HEK293 (cell line): ENCODE measurements at regions not wholly inside any gene's neighbourhood (a gene's known extent, or its start where the extent isn't known, plus 50 kb on each side); places are given as distances from the start of the nearest gene placed in this dataset.
"Not testable (repeated sequence)": the region's sequence is repeated elsewhere in the genome, so short reads cannot be mapped to it uniquely, and the experiment has no call there.

Source experiments
- EGR2 ChIP-seq: fragments of 450-650 bp; formaldehyde crosslinking; IDR thresholded peaks from 2 replicates; pipeline ENCODE4 v1.5.1; 2016; ENCODE audit warnings: low read depth, missing biosample characterization, missing genetic modification characterization
- GLIS2 ChIP-seq: fragments of 450-650 bp; formaldehyde crosslinking; IDR thresholded peaks from 2 replicates; pipeline ENCODE4 v1.5.1; 2016; ENCODE audit warnings: missing biosample characterization, missing genetic modification characterization
- SCRT2 ChIP-seq: fragments of 450-650 bp; formaldehyde crosslinking; IDR thresholded peaks from 2 replicates; pipeline ENCODE4 v1.5.1; 2016; ENCODE audit warnings: missing biosample characterization, missing genetic modification characterization
- ZNF24 ChIP-seq: fragments of 450-650 bp; formaldehyde crosslinking; IDR thresholded peaks from 2 replicates; pipeline ENCODE4 v1.5.1; 2016; ENCODE audit warnings: missing biosample characterization, missing genetic modification characterization
- ZNF311 ChIP-seq: fragments of 450-650 bp; formaldehyde crosslinking; IDR thresholded peaks from 2 replicates; pipeline ENCODE4 v1.5.1; 2017; ENCODE audit warnings: missing biosample characterization, missing genetic modification characterization, borderline replicate concordance
- ZNF670 ChIP-seq: fragments of 450-650 bp; formaldehyde crosslinking; IDR thresholded peaks from 2 replicates; pipeline ENCODE4 v1.5.1; 2016; ENCODE audit warnings: missing biosample characterization, missing genetic modification characterization, low read depth
- ZNF776 ChIP-seq: fragments of 450-650 bp; formaldehyde crosslinking; IDR thresholded peaks from 2 replicates; pipeline ENCODE4 v1.5.0; 2017; ENCODE audit warnings: missing biosample characterization, missing genetic modification characterization, borderline replicate concordance
- TF ChIP-seq, protein P1 (sequence below): fragments of 450-650 bp; formaldehyde crosslinking; IDR thresholded peaks from 2 replicates; pipeline ENCODE4 v1.5.1; 2016; ENCODE audit warnings: missing biosample characterization, missing genetic modification characterization
- TF ChIP-seq, protein P2 (sequence below): fragments of 450-650 bp; formaldehyde crosslinking; IDR thresholded peaks from 2 replicates; pipeline ENCODE4 v1.5.1; 2017; ENCODE audit warnings: missing biosample characterization, missing genetic modification characterization
- TF ChIP-seq, protein P3 (sequence below): fragments of 450-650 bp; formaldehyde crosslinking; IDR thresholded peaks from 2 replicates; pipeline ENCODE4 v1.5.1; 2016; ENCODE audit warnings: missing biosample characterization, missing genetic modification characterization

DNA sequence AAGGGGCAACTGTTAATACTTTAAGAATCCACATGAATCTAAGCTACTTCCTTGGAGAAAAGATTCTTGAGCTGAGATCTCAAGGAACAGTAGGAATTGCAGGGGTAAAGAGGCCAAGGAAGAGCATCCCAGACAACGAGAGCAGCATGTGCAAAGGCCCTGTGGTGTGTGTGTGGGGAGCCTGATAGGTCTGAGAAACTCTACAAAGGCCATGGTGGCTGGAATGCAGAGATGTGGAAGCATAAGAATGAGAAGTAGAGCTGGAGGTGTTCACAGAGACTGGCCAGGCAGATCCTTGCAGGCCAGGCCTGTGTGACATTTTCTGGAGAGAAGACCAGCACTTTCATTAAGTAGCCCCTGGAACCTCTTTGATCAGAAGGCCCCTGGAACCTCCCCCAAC is 105.8 kb upstream of the GRK3 start:
- TF ChIP-seq, protein P1, sequence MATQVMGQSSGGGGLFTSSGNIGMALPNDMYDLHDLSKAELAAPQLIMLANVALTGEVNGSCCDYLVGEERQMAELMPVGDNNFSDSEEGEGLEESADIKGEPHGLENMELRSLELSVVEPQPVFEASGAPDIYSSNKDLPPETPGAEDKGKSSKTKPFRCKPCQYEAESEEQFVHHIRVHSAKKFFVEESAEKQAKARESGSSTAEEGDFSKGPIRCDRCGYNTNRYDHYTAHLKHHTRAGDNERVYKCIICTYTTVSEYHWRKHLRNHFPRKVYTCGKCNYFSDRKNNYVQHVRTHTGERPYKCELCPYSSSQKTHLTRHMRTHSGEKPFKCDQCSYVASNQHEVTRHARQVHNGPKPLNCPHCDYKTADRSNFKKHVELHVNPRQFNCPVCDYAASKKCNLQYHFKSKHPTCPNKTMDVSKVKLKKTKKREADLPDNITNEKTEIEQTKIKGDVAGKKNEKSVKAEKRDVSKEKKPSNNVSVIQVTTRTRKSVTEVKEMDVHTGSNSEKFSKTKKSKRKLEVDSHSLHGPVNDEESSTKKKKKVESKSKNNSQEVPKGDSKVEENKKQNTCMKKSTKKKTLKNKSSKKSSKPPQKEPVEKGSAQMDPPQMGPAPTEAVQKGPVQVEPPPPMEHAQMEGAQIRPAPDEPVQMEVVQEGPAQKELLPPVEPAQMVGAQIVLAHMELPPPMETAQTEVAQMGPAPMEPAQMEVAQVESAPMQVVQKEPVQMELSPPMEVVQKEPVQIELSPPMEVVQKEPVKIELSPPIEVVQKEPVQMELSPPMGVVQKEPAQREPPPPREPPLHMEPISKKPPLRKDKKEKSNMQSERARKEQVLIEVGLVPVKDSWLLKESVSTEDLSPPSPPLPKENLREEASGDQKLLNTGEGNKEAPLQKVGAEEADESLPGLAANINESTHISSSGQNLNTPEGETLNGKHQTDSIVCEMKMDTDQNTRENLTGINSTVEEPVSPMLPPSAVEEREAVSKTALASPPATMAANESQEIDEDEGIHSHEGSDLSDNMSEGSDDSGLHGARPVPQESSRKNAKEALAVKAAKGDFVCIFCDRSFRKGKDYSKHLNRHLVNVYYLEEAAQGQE (tag by site-specific recombination), result not testable (repeated sequence)
- TF ChIP-seq, protein P2, sequence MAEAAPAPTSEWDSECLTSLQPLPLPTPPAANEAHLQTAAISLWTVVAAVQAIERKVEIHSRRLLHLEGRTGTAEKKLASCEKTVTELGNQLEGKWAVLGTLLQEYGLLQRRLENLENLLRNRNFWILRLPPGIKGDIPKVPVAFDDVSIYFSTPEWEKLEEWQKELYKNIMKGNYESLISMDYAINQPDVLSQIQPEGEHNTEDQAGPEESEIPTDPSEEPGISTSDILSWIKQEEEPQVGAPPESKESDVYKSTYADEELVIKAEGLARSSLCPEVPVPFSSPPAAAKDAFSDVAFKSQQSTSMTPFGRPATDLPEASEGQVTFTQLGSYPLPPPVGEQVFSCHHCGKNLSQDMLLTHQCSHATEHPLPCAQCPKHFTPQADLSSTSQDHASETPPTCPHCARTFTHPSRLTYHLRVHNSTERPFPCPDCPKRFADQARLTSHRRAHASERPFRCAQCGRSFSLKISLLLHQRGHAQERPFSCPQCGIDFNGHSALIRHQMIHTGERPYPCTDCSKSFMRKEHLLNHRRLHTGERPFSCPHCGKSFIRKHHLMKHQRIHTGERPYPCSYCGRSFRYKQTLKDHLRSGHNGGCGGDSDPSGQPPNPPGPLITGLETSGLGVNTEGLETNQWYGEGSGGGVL (tag by site-specific recombination), result not testable (repeated sequence)
- not testable (repeated sequence) for TF ChIP-seq ZNF670; ZNF311 (tag by site-specific recombination); EGR2 (tag by site-specific recombination); SCRT2 (tag by site-specific recombination); ZNF776 (tag by site-specific recombination); GLIS2 (tag by site-specific recombination); ZNF24 (tag by site-specific recombination)
- TF ChIP-seq, protein P3, sequence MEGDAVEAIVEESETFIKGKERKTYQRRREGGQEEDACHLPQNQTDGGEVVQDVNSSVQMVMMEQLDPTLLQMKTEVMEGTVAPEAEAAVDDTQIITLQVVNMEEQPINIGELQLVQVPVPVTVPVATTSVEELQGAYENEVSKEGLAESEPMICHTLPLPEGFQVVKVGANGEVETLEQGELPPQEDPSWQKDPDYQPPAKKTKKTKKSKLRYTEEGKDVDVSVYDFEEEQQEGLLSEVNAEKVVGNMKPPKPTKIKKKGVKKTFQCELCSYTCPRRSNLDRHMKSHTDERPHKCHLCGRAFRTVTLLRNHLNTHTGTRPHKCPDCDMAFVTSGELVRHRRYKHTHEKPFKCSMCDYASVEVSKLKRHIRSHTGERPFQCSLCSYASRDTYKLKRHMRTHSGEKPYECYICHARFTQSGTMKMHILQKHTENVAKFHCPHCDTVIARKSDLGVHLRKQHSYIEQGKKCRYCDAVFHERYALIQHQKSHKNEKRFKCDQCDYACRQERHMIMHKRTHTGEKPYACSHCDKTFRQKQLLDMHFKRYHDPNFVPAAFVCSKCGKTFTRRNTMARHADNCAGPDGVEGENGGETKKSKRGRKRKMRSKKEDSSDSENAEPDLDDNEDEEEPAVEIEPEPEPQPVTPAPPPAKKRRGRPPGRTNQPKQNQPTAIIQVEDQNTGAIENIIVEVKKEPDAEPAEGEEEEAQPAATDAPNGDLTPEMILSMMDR, result not testable (repeated sequence)
